AG04450 (cell line): ENCODE measurements at regions not wholly inside any gene's neighbourhood (a gene's known extent, or its start where the extent isn't known, plus 50 kb on each side); places are given as distances from the start of the nearest gene placed in this dataset.

Experiments
- CTCF ChIA-PET: fragments of 300-600, 350-600 bp; formaldehyde crosslinking; extraction: SDS; loops from one replicate; lab custom pipeline; 2022; ENCODE audit warnings: antibody characterized with exemption, inconsistent platforms; lab: Charles Lee
- POLR2A ChIA-PET: fragments of 350-600 bp; formaldehyde crosslinking; extraction: SDS; loops from one replicate; lab custom pipeline; 2021; ENCODE audit warnings: antibody characterized with exemption, inconsistent platforms; lab: Yijun Ruan, JAX
- DNase-seq: peaks from one replicate; pipeline ENCODE4 v3.0.0-alpha.2; 2011; ENCODE audit warnings: low read depth, low spot score
- H3K27ac ChIP-seq: one replicate; pipeline ENCODE4 v1.5.1; 2012; ENCODE audit warnings: low read depth, low read length, control low read depth
- H3K27me3 ChIP-seq: one replicate; pipeline ENCODE4 v1.6.0; 2012; ENCODE audit warnings: low read length; ENCODE audit not compliant: control insufficient read depth, insufficient read depth
- H3K4me3 ChIP-seq: 2 replicates; pipeline ENCODE4 v1.5.1; 2011; ENCODE audit warnings: mild to moderate bottlenecking, low read depth, low read length, control low read depth
- H3K9me3 ChIP-seq: 2 replicates; pipeline ENCODE4 v1.5.1; 2012; ENCODE audit warnings: low read length; ENCODE audit not compliant: control insufficient read depth, insufficient read depth
- CTCF ChIP-seq: IDR thresholded peaks from 2 replicates; pipeline ENCODE4 v1.5.1; 2011; ENCODE audit warnings: low read depth, low read length, control low read depth, inconsistent platforms

- Histone ChIP-seq H3K27me3 (no peaks in the 10 kb centered on the region), H3K4me3 (no peak overlapping the region), H3K27ac (no peak overlapping the region), H3K9me3 (no peaks in the 10 kb centered on the region; the same call in 1 of the 2 replicates)
- ChIA-PET CTCF (no interaction called here), POLR2A (no interaction called here)
- no peak for TF ChIP-seq CTCF
- peak; percentile 3 for DNase-seq
Measured at GRCh38 chr11:105553025-105553424, 56.8 kb upstream of the GRIA4 start.

GRCh38 chr11:105548359-105548758 lies 61.5 kb upstream of the GRIA4 start:
- no peak for TF ChIP-seq CTCF
- ChIA-PET POLR2A (no interaction called here), CTCF (no interaction called here)
- Histone ChIP-seq H3K4me3 (no peak overlapping the region), H3K27me3 (no peaks in the 10 kb centered on the region), H3K27ac (no peak overlapping the region), H3K9me3 (no peaks in the 10 kb centered on the region; the same call in 1 of the 2 replicates)
- DNase-seq: no peak

GRCh38 chr11:105538588-105538987 lies 71.3 kb upstream of the GRIA4 start:
- no peaks in the 10 kb centered on the region for H3K27me3 ChIP-seq
- no peak for DNase-seq
- POLR2A ChIA-PET: no interaction called here
- no peak overlapping the region for H3K27ac ChIP-seq
- CTCF ChIA-PET: no interaction called here
- TF ChIP-seq CTCF: no peak
- H3K4me3 ChIP-seq: no peak overlapping the region
- H3K9me3 ChIP-seq: no peaks in the 10 kb centered on the region

GRCh38 chr11:105537531-105537930 lies 72.3 kb upstream of the GRIA4 start:
- POLR2A ChIA-PET: no interaction called here

GRCh38 chr11:105524286-105524685 lies 85.6 kb upstream of the GRIA4 start:
- H3K4me3 ChIP-seq: no peak overlapping the region
- TF ChIP-seq CTCF: no peak
- no peak overlapping the region for H3K27ac ChIP-seq
- no peaks in the 10 kb centered on the region for H3K9me3 ChIP-seq
- DNase-seq: no peak
- H3K27me3 ChIP-seq: no peaks in the 10 kb centered on the region
- CTCF ChIA-PET: interaction anchor here (0.7 kb wide), 1 partner anchor 66 kb away, joined by 8 read pairs; no protein-coding TSS in a partner anchor
- POLR2A ChIA-PET: no interaction called here

More at GRCh38 chr11:105537531-105537930, 72.3 kb upstream of the GRIA4 start:
- Histone ChIP-seq H3K27me3 (no peaks in the 10 kb centered on the region), H3K4me3 (no peak overlapping the region), H3K27ac (no peak overlapping the region), H3K9me3 (no peaks in the 10 kb centered on the region)
- no peak for TF ChIP-seq CTCF
- DNase-seq: no peak
- CTCF ChIA-PET: no interaction called here
